ENCODE measurements at regions not wholly inside any gene's neighbourhood (a gene's known extent, or its start where the extent isn't known, plus 50 kb on each side); places are given as distances from the start of the nearest gene placed in this dataset.

DNA sequence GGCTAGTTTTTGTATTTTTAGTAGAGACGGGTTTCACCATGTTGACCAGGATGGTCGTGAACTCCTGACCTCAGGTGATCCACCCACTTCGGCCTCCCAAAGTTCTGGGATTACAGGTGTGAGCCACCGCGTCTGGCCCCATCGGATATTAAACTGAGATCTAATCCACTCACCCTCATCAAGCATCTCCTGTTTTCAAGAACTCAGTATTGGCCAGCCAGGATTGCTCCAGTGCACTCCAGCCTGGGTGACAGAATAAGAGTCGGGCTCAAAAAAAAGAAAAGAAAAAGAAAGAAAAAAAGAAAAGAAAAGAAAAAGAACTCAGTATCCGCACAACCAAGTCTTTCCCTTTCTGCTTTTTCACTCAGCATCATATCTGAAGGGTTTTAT, 167.6 kb downstream of the OR13H1 start:
- TF ChIP-seq POLR2AphosphoS5 (IDR thresholded peaks at IDR 0.05), result no peak
- TF ChIP-seq, protein P1, sequence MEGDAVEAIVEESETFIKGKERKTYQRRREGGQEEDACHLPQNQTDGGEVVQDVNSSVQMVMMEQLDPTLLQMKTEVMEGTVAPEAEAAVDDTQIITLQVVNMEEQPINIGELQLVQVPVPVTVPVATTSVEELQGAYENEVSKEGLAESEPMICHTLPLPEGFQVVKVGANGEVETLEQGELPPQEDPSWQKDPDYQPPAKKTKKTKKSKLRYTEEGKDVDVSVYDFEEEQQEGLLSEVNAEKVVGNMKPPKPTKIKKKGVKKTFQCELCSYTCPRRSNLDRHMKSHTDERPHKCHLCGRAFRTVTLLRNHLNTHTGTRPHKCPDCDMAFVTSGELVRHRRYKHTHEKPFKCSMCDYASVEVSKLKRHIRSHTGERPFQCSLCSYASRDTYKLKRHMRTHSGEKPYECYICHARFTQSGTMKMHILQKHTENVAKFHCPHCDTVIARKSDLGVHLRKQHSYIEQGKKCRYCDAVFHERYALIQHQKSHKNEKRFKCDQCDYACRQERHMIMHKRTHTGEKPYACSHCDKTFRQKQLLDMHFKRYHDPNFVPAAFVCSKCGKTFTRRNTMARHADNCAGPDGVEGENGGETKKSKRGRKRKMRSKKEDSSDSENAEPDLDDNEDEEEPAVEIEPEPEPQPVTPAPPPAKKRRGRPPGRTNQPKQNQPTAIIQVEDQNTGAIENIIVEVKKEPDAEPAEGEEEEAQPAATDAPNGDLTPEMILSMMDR (IDR thresholded peaks at IDR 0.05), result no peak

All from breast epithelium (tissue), 3 donors.